NCI-H2081 (cell line): ENCODE measurements at regions not wholly inside any gene's neighbourhood (a gene's known extent, or its start where the extent isn't known, plus 50 kb on each side); places are given as distances from the start of the nearest gene placed in this dataset.

Experiments used
- DNase-seq, 2 experiments: peaks; one replicate each; lab custom pipeline; 2025; lab: John Stamatoyannopoulos, UW

GRCh38 chrX:33726281-33727160, 405.6 kb downstream of the FAM47A start:
- DNase-seq, result no peak

DNA sequence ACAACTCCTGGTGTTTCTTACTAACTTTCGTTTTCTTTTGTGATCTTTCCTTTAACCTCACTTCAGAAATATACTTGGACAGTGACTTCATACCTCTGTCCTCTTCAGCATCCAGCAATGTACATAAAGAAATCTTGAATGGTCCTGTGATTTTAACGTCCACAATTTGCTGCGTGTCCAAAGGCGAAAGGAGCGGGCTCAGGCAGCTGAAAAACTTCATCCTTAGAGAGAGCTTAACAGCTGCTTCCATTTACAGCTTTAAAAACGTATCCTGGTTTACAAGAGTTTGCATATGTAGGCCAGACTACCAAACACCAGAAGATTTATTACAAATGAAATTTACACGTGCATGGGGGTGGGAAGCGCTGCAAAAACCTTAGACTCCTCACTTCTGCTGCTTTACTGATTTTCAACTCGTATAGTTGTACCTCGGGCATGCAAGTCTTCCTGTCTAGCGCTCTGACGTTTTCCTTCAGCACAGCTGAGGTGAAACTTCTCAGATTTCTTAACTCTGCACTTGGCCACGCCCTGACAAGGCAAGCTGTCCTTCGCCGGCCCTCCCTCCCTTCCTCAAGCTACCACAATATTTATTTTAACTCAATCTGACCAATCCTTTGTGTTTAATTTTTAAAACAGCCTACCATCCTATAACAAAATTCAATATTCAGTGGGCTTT, 406.4 kb downstream of the FAM47A start:
- no peak for DNase-seq

GRCh38 chrX:33721927-33722326, 410.2 kb downstream of the FAM47A start:
- DNase-seq, result no peak

GRCh38 chrX:33686105-33686504, 446.0 kb downstream of the FAM47A start:
- DNase-seq, result no peak
